GM12892 (cell line): ENCODE measurements at regions not wholly inside any gene's neighbourhood (a gene's known extent, or its start where the extent isn't known, plus 50 kb on each side); places are given as distances from the start of the nearest gene placed in this dataset.

Experiments used
- POLR2A ChIP-seq: IDR thresholded peaks from 2 replicates; pipeline ENCODE4 v1.6.1; 2011; ENCODE audit warnings: low read depth, low read length, control low read depth
- POLR2AphosphoS5 ChIP-seq: IDR thresholded peaks from 2 replicates; pipeline ENCODE4 v1.6.1; 2011; ENCODE audit warnings: low read depth, low read length, control low read depth
- TAF1 ChIP-seq: IDR thresholded peaks from 2 replicates; pipeline ENCODE4 v1.6.1; 2011; ENCODE audit warnings: low read depth, mild to moderate bottlenecking, control low read depth, low read length, borderline replicate concordance

- TF ChIP-seq POLR2A (no peak), POLR2AphosphoS5 (no peak), TAF1 (no peak)
Observed at GRCh38 chr4:38415682-38416081, 248.3 kb upstream of the KLF3 start.
